Chondrocyte (in vitro differentiated cells): ENCODE measurements at regions not wholly inside any gene's neighbourhood (a gene's known extent, or its start where the extent isn't known, plus 50 kb on each side); places are given as distances from the start of the nearest gene placed in this dataset.

Experiments used
- DNase-seq: peaks from one replicate; pipeline ENCODE4 v3.0.0; 2021; ENCODE audit warnings: mixed read lengths, low spot score
- H3K27ac Mint-ChIP-seq: one replicate; pipeline ENCODE4 v1.8.0; 2021; ENCODE audit warnings: mild to moderate bottlenecking, moderate library complexity, mixed read lengths; ENCODE audit not compliant: unreplicated experiment
- H3K27me3 Mint-ChIP-seq: 2 replicates; pipeline ENCODE4 v1.8.0; 2021; ENCODE audit warnings: low read depth, mixed read lengths
- H3K36me3 Mint-ChIP-seq: 2 replicates; pipeline ENCODE4 v1.8.0; 2021; ENCODE audit warnings: low read depth, mixed read lengths
- H3K4me1 Mint-ChIP-seq: 2 replicates; pipeline ENCODE4 v1.8.0; 2021; ENCODE audit warnings: low read depth, mild to moderate bottlenecking, mixed read lengths
- H3K4me3 Mint-ChIP-seq: one replicate; pipeline ENCODE4 v1.8.0; 2021; ENCODE audit warnings: mild to moderate bottlenecking, moderate library complexity, mixed read lengths; ENCODE audit not compliant: unreplicated experiment
- H3K9me3 Mint-ChIP-seq: 2 replicates; pipeline ENCODE4 v1.8.0; 2021; ENCODE audit warnings: low read depth, mixed read lengths
- CTCF ChIP-seq: fragments of 200-600 bp; sonication (generic); IDR thresholded peaks from 2 replicates; pipeline ENCODE4 v1.5.0; 2021; ENCODE audit warnings: antibody characterized with exemption, mild to moderate bottlenecking, moderate library complexity

- Mint-ChIP-seq H3K27ac (no peak overlapping the region), H3K27me3 (no peaks in the 10 kb centered on the region), H3K4me1 (no peaks in the 10 kb centered on the region), H3K36me3 (no peaks in the 10 kb centered on the region), H3K9me3 (peaks cover 10% of the 10 kb centered on the region), H3K4me3 (no peak overlapping the region)
- DNase-seq, result no peak
- TF ChIP-seq CTCF, result no peak
Measured at GRCh38 chr2:126029316-126029715, 626.6 kb upstream of the GYPC start.

- H3K4me3 Mint-ChIP-seq, result no peak overlapping the region
- H3K36me3 Mint-ChIP-seq, result no peaks in the 10 kb centered on the region
- no peak for DNase-seq
- no peak for TF ChIP-seq CTCF
- H3K27me3 Mint-ChIP-seq, result no peaks in the 10 kb centered on the region
- no peaks in the 10 kb centered on the region for H3K4me1 Mint-ChIP-seq
- no peak overlapping the region for H3K27ac Mint-ChIP-seq
- no peaks in the 10 kb centered on the region for H3K9me3 Mint-ChIP-seq
Measured at GRCh38 chr2:126038861-126039260, 617.1 kb upstream of the GYPC start.

- no peaks in the 10 kb centered on the region for H3K36me3 Mint-ChIP-seq
- no peak for TF ChIP-seq CTCF
- H3K4me3 Mint-ChIP-seq, result no peak overlapping the region
- H3K4me1 Mint-ChIP-seq, result no peaks in the 10 kb centered on the region
- DNase-seq, result no peak
- no peak overlapping the region for H3K27ac Mint-ChIP-seq
- no peaks in the 10 kb centered on the region for H3K9me3 Mint-ChIP-seq
- H3K27me3 Mint-ChIP-seq, result no peaks in the 10 kb centered on the region
Measured at GRCh38 chr2:126041391-126042047, 614.4 kb upstream of the GYPC start.

GRCh38 chr2:126042089-126042488 is 613.9 kb upstream of the GYPC start:
- DNase-seq, result no peak
- H3K9me3 Mint-ChIP-seq, result no peaks in the 10 kb centered on the region
- no peaks in the 10 kb centered on the region for H3K36me3 Mint-ChIP-seq
- no peak overlapping the region for H3K4me3 Mint-ChIP-seq
- no peak overlapping the region for H3K27ac Mint-ChIP-seq
- TF ChIP-seq CTCF, result no peak
- H3K4me1 Mint-ChIP-seq, result no peaks in the 10 kb centered on the region
- no peaks in the 10 kb centered on the region for H3K27me3 Mint-ChIP-seq

GRCh38 chr2:126048719-126049118 is 607.2 kb upstream of the GYPC start:
- Mint-ChIP-seq H3K4me1 (no peaks in the 10 kb centered on the region), H3K4me3 (no peak overlapping the region), H3K36me3 (no peaks in the 10 kb centered on the region), H3K27ac (no peak overlapping the region), H3K27me3 (no peaks in the 10 kb centered on the region), H3K9me3 (peaks cover 26% of the 10 kb centered on the region)
- TF ChIP-seq CTCF, result no peak
- no peak for DNase-seq
